Mucosa of descending colon (tissue), 3 donors: ENCODE measurements at regions not wholly inside any gene's neighbourhood (a gene's known extent, or its start where the extent isn't known, plus 50 kb on each side); places are given as distances from the start of the nearest gene placed in this dataset.
A peak's percentile ranks its signal among the peaks of the same experiment; 100 is the strongest.

Experiments
- ATAC-seq: fragments of 200-7000 bp; cut with Tn5 transposase; one replicate; pipeline ENCODE4 v1.9.1; 2020; ENCODE audit warnings: mild to moderate bottlenecking, moderate library complexity
- DNase-seq, 3 donors: peaks; one replicate each; pipeline ENCODE4 v3.0.0-alpha.2; 2020
- H3K36me3 ChIP-seq: fragments of 200-600 bp; one replicate; pipeline ENCODE4 v1.8.0; 2021; ENCODE audit warnings: low read depth, mild to moderate bottlenecking
- H3K4me1 ChIP-seq: fragments of 200-600 bp; one replicate; pipeline ENCODE4 v1.8.0; 2021; ENCODE audit warnings: low read depth, mild to moderate bottlenecking
- H3K4me3 ChIP-seq: fragments of 200-600 bp; one replicate; pipeline ENCODE4 v1.8.0; 2021; ENCODE audit warnings: mild to moderate bottlenecking
- H3K9me3 ChIP-seq: fragments of 200-600 bp; one replicate; pipeline ENCODE4 v1.8.0; 2021; ENCODE audit warnings: mild to moderate bottlenecking
- CTCF ChIP-seq: fragments of 200-600 bp; IDR thresholded peaks from one replicate; pipeline ENCODE4 v1.8.0; 2022; ENCODE audit warnings: antibody characterized with exemption, mild to moderate bottlenecking
- intact Hi-C, 2 donors: fragments of 100-400 bp; cut with DNase I in 1 of 2; cut with micrococcal nuclease in 1 of 2; formaldehyde crosslinking; loops; one replicate each; pipeline versions ENCODE4 v1.11.0 to v1.11.1; 2022; cut with DNase I, micrococcal nuclease
- donor health status: DM: no; HTN: no; CAD: no; lungs with moderate emphysema.
- donor health status: DM: no; HTN: no; CAD: no.
- donor health status: DM: no; HTN: yes; CAD: no.

DNA sequence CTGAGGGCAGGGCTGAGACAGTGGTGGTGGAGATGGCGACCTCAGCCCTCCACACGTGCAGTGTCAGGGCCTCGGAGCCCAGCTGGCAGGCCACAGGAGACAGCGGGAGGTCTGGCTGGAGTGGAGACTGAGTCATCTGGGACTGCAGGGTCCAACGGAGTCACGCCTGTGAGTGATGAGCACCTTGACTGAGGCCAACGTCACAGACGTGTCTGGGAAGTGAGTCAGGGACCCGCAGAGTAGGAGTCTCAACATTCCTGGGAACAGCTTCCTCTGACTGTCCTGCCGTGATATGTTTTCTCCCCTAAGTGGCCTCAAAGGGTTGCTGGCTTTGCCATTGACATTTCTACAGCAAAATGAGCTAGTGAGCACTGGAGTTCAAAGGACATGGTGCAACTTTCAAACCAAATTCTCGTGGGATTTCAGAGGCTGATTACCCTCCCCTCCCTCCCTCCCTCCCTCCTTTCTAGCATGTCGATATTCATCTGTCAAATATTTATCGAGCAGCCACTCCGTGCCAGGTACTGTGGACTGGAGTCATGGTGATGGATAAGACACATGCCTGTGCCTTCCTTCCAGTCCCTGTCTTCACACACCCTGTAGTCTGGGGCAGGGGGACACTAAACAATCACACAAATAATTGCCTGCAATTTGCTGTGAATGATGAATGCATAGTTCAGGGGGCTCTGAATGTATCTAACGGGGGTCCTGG, 53.3 kb upstream of the AMOTL2 start:
- DNase-seq, result peak in 1 of 3 donors; percentile 61
- no peaks in the 10 kb centered on the region for H3K4me1 ChIP-seq
- H3K4me3 ChIP-seq, result no peak overlapping the region
- H3K36me3 ChIP-seq, result no peaks in the 10 kb centered on the region
- intact Hi-C loops, result no loop called here
- TF ChIP-seq CTCF, result no peak
- no peaks in the 10 kb centered on the region for H3K9me3 ChIP-seq
- ATAC-seq, result peak; percentile 39

DNA sequence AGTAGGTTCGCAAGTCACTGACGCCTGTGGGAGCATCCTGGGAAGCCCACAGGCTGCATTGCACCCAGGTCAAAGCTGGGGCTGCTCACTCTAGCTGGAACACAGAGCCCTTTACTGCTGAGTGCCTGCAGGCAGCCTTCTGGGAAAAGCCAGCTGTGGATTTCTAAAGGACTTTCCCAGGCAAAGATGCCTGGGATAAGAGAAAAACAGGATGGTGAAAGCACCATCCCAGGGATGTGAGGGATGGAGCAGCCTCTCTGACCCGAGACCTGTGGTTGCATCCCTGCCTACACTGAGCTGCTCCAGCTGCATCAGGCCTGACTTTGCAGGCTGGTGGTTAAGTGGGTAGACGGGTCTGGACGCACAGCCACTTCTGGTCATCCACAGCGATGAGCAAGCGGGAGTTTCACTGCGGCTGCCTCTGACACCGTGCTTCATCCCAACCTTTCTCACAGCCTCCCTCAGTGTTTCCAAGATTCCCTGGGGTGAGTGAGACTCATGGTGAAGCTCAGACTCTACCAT, 52.5 kb upstream of the AMOTL2 start:
- H3K9me3 ChIP-seq, result no peaks in the 10 kb centered on the region
- no peak for TF ChIP-seq CTCF
- H3K36me3 ChIP-seq, result no peaks in the 10 kb centered on the region
- H3K4me1 ChIP-seq, result no peaks in the 10 kb centered on the region
- intact Hi-C loops, result no loop called here
- no peak overlapping the region for H3K4me3 ChIP-seq
- ATAC-seq, result no peak
- no peak for DNase-seq

DNA sequence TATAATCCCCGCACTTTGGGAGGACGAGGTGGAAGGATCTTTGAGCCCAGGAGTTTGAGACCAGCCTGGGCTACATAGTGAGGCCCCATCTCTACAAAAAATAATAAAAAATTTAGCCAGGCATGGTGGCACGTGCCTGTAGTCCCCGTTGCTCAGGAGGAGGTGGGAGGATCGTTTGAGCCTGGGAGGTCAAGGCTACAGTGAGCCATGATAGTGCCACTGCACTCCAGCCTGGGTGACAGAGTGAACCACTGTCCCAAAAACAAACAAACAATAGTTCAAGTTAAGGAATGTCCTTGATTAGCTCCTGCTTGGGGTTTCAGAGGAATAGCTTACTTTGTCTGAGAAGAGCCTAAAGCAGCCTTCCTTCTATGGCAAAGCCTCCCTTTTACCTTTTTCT, 51.7 kb upstream of the AMOTL2 start:
- Histone ChIP-seq H3K36me3 (no peaks in the 10 kb centered on the region), H3K4me1 (no peaks in the 10 kb centered on the region), H3K4me3 (no peak overlapping the region), H3K9me3 (no peaks in the 10 kb centered on the region)
- no peak for TF ChIP-seq CTCF
- no peak for ATAC-seq
- intact Hi-C loops, result no loop called here
- DNase-seq, result no peak
